ENCODE measurements at regions not wholly inside any gene's neighbourhood (a gene's known extent, or its start where the extent isn't known, plus 50 kb on each side); places are given as distances from the start of the nearest gene placed in this dataset.
A peak's percentile ranks its signal among the peaks of the same experiment; 100 is the strongest.

DNA sequence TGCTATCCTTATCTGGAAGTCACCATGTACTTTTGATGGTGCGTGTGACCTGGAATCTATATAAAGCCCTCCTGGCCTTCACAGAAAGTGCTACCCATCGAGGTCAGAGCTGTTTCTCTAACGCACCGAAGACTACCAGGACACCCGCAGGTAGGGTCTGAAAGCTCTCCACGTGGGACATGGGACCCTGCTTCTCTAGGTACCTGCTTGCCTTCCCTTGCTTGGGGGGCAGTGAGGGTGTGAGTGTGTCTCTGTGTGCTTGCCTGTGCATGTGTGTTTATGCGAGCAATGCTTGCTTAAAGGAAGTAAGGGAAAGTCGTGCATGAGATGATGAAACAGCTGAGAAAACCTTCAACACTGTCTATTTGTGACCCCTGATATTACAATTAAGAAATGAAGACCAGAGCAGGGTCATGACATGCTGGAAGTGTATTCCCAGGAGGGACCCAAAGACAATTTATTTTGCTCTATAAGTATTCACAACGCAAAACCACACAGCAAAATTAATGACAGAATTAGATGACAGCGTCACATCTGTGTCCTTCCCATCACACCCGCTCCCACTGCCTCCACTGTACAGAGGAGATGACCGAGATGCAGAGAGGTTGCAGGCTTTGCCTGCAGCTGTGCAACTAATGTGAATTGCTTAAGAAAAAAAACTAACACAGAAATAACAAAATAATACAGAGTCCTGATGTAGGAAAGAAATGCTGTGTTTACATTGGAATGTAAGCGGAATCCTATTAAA is 76.4 kb upstream of the HELT start:
- no peak for DNase-seq (ENCODE audit: low read depth in 2 of 3, low spot score in 2 of 3)

- no peak for DNase-seq (ENCODE audit: low read depth in 2 of 3, low spot score in 2 of 3)
Observed at GRCh38 chr4:184942444-184943425, 75.6 kb upstream of the HELT start.

GRCh38 chr4:184949020-184949419 is 69.3 kb upstream of the HELT start:
- no peak for DNase-seq (ENCODE audit: low read depth in 2 of 3, low spot score in 2 of 3)

DNA sequence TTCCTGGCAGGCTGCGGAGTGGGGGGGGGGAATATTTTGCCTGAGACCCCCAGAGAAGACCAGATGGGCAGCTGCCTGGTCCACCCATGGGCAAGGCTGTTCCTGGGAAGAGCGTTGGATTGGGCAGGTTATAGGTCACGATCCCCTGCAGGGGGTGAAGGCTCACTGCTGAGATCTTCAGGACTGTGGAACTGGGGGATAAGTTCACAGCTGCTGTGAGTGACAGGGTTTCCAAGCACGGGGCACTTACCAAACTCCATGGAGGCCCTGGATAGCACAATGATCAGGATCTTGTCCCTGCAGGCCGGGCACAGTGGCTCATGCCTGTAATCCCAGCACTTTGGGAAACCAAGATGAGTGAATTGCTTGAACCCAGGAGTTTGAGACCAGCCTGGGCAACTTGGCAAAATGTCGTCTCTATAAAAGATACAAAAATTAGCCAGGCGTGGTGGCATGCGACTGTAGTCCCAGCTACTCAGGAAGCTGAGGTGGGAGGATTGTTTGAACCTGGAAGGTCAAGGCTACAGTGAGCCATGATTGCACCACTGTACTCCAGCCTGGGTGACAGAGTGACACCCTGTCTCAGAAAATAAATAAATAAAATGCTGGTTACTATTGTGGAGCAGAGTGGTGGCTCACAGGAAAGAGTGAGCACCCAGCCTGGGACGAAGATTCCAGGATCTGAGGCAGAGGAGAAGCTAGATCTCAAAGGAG is 68.0 kb upstream of the HELT start:
- no peak for DNase-seq (ENCODE audit: low read depth in 2 of 3, low spot score in 2 of 3)

DNA sequence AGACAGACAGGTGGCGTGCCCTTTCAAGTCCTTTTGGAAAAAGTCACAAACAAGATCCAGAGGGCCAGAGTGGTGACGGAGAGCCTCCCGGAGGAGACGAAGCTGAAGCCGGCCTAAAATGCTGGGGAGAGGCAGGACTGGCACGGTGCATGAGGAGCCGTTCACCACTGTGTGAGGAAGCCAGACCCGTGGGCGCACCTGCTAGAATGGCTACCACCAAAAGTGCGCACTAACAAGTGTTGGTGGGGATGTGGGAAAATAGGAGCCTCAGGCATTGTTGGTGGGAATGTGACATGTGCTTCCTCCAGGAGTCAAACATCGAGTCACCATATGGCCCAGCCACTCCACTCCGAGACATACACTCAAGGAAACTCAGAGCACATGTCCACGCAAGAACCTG is 67.4 kb upstream of the HELT start:
- DNase-seq (ENCODE audit: low read depth in 2 of 3, low spot score in 2 of 3), result no peak

DNA sequence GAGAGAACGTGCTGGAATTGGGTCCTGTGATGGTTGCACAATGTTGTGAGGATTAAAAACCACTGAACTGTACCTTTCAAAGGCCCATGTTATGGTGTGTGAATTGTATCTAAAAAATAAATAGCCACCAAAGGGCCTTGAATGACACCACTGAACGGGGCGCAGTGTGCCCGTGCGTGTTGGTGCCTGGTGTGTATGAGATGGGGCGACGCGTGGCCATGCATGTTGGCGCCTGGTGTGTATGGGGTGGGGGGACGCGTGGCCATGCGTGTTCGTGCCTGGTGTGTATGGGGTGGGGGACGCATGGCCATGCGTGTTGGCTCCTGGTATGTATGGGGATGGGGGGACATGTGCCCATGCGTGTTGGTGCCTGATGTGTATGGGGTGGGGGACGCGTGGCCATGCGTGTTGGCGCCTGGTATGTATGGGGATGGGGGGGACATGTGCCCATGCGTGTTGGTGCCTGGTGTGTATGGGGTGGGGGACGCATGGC is 66.6 kb upstream of the HELT start:
- no peak for DNase-seq (ENCODE audit: low read depth in 2 of 3, low spot score in 2 of 3)

- no peak for DNase-seq (ENCODE audit: low read depth in 2 of 3, low spot score in 2 of 3)
Observed at GRCh38 chr4:184952522-184952921, 65.8 kb upstream of the HELT start.

DNA sequence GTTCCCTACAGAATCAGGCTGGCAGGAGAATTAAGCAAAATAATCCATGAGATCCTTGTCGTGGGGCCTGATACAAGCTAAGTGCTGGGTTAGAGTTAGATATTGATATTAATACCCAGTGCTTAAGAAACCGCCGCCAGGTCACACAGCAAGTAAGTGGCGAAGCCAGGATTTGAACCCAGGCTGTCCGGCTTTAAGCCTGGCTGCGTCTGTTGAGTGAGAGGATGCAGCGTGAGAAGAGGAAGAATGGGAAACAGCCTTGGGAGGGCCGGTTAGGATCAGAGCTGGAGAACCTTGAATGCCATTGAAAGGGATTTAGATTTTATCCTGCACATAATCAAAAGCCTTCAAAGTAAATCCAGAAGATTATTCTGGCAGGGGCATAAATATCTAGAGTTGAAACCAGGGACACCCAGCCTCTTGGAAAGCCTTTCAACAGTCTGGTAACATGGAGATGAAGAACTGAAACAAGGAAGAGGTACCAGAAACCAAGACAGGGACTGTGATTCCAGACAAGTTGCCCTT is 64.8 kb upstream of the HELT start:
- no peak for DNase-seq (ENCODE audit: low read depth in 2 of 3, low spot score in 2 of 3)

- DNase-seq (ENCODE audit: low read depth in 2 of 3, low spot score in 2 of 3), result no peak
Observed at GRCh38 chr4:184953971-184954370, 64.3 kb upstream of the HELT start.

DNA sequence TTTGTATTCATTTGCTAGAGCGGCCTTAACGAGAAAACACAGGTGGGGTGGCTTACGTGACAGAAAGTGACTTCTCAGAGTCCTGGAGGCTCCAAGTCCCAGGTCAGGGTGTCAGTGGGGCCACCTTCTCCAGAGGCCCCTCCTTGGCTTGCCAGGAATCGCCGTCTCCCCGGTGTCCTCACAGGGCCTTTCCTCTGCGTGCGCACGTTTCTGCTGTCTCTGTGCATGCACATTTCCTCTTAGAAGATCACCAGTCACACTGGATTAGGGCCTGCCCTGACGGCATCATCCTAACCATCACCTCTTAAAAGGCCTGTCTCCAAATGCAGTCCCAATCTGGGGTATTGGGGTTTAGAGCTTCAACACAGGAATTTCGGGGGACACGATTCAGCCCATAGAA is 63.8 kb upstream of the HELT start:
- no peak for DNase-seq (ENCODE audit: low read depth in 2 of 3, low spot score in 2 of 3)

- DNase-seq (ENCODE audit: low read depth in 2 of 3, low spot score in 2 of 3), result no peak
Observed at GRCh38 chr4:184955116-184955515, 63.2 kb upstream of the HELT start.

GRCh38 chr4:184955636-184956035 is 62.7 kb upstream of the HELT start:
- no peak for DNase-seq (ENCODE audit: low read depth in 2 of 3, low spot score in 2 of 3)

- DNase-seq (ENCODE audit: low read depth in 2 of 3, low spot score in 2 of 3), result peak in 2 of 3 donors; percentile 77 to 94
Observed at GRCh38 chr4:184957446-184958115, 60.7 kb upstream of the HELT start.

DNA sequence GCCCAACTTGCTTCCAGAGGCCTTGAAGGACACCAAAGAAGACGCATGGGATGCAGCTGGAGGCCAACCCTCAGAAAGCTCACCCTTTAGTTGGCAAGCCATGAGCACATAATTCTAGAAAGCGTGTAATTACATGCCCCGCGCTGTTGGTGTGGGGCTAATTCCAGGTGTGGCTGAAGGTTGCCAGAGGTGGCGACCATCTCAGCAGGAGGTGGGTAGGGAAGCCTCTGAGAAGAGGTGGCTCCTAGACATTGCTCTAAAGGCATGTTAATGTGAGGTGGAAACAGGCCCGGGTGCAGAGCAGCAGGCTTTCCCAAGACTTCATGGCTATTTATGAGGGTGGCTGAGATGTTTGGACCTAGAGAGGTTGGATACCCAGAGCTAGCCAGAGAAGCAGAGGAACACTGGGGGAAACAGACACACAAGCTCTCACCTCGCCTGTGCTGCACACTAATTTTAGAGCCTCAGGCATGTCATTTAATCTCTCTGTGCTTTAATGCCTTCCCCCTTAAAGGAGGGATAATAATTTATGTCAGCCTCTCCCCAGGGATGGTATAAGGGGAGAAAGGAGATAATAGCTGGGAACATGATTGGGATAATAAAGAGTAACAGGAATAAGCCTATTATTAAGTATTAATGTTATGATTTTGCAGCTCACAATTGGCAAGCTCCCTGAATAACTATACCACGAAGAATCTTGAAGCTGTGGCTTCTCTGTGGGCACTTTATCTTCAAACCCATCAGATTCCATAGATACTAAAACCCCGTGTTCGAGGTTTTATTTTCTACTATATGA is 60.0 kb upstream of the HELT start:
- no peak for DNase-seq (ENCODE audit: low read depth in 2 of 3, low spot score in 2 of 3)

DNA sequence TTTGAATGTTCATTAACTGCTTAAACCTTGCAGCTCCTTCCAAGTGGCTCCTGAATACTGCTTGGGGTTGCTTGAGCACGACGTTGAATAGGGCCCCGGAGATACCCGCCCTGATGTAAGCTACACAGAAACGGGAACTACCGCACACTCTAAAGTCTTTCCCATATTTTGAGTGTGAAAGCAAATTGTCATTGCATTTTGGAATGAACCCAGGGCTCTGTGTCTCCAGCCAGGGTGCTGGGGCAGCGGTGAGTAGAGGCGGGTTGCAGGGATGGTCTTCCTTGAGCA is 59.4 kb upstream of the HELT start:
- DNase-seq (ENCODE audit: low read depth in 2 of 3, low spot score in 2 of 3), result peak in 2 of 3 donors; percentile 29 to 32

- DNase-seq (ENCODE audit: low read depth in 2 of 3, low spot score in 2 of 3), result no peak
Observed at GRCh38 chr4:184959309-184959708, 59.0 kb upstream of the HELT start.

GRCh38 chr4:184959786-184960185 is 58.5 kb upstream of the HELT start:
- no peak for DNase-seq (ENCODE audit: low read depth in 2 of 3, low spot score in 2 of 3)

DNA sequence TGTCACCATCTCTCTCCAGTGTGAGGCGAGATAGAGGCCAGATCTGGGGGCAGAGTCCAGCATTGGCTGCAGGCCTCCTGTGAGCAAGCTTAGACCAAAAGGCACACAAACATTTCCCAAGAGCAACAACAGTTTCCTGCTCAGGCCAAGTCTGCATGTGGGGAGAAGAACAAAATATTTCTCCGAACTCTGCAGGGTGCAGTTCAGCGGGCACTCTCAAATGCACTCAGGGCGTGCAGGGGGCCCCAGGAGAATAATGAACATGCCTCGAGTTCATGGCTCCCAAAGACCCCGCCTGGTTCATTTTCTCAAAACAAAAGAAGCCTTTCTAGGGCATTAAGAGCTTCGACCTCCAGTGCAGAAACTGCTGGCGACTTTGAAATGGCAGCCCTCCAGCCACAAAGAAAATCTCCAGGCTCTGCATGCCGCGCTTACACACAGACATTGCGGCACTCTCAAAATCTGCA is 57.8 kb upstream of the HELT start:
- no peak for DNase-seq (ENCODE audit: low read depth in 2 of 3, low spot score in 2 of 3)

DNA sequence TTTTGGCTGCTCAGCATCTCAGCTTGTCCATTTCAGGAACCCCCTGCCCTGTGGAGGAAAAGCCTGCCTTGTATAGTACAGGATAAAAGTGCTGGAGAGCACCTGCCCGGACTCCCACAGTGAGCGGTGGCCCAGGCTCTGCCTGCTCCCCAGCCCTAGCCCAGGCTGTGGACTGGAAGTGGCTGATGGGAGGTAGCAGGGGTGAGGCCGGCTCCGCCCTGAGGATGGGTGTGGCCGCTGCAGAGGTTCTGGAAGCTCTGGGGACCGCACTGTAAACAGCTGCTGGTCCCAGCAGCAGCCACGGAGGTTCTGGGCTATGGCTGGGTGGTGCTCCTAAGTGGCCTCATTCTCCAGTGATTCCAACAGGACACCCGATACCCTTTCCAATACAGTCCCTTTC is 56.6 kb upstream of the HELT start:
- DNase-seq (ENCODE audit: low read depth in 2 of 3, low spot score in 2 of 3), result no peak
